Stimulated activated CD4-positive, alpha-beta T cell treated with anti-CD3 and anti-CD28 coated beads, Interleukin-2, amount 100 ng/mL, for 48 hours (primary cell): ENCODE measurements at regions not wholly inside any gene's neighbourhood (a gene's known extent, or its start where the extent isn't known, plus 50 kb on each side); places are given as distances from the start of the nearest gene placed in this dataset.
"Not testable (repeated sequence)": the region's sequence is repeated elsewhere in the genome, so short reads cannot be mapped to it uniquely, and the experiment has no call there.

Experiments used
- DNase-seq, 2 donors: peaks; one replicate each; pipeline ENCODE4 v3.0.0-alpha.2; 2020

- no peak for DNase-seq
These were observed 1511.0 kb upstream of the SLC10A2 start for GRCh38 chr13:104577071-104577815.

GRCh38 chr13:104571893-104572229 is 1505.6 kb upstream of the SLC10A2 start:
- no peak for DNase-seq

GRCh38 chr13:104571161-104571892 is 1505.1 kb upstream of the SLC10A2 start:
- DNase-seq, result no peak

- no peak for DNase-seq
These were observed 1500.9 kb upstream of the SLC10A2 start for GRCh38 chr13:104567114-104567513.

GRCh38 chr13:104565888-104566287 is 1499.7 kb upstream of the SLC10A2 start:
- no peak for DNase-seq

GRCh38 chr13:104553896-104554295 is 1487.7 kb upstream of the SLC10A2 start:
- no peak for DNase-seq

- DNase-seq, result no peak
These were observed 1487.0 kb upstream of the SLC10A2 start for GRCh38 chr13:104553186-104553585.

- DNase-seq, result no peak
These were observed 1468.6 kb upstream of the SLC10A2 start for GRCh38 chr13:104534847-104535246.

- DNase-seq, result no peak
These were observed 1465.9 kb upstream of the SLC10A2 start for GRCh38 chr13:104532132-104532531.

- no peak for DNase-seq
These were observed 1464.5 kb upstream of the SLC10A2 start for GRCh38 chr13:104530741-104531140.

GRCh38 chr13:104526561-104526960 is 1460.3 kb upstream of the SLC10A2 start:
- DNase-seq, result no peak

- DNase-seq, result no peak
These were observed 1459.2 kb upstream of the SLC10A2 start for GRCh38 chr13:104525467-104525866.

GRCh38 chr13:104522235-104523072 is 1456.2 kb upstream of the SLC10A2 start:
- DNase-seq, result no peak

GRCh38 chr13:104510422-104510821 is 1444.2 kb upstream of the SLC10A2 start:
- no peak for DNase-seq

GRCh38 chr13:104493502-104493901 is 1427.3 kb upstream of the SLC10A2 start:
- DNase-seq, result not testable (repeated sequence)

- no peak for DNase-seq
These were observed 1425.7 kb upstream of the SLC10A2 start for GRCh38 chr13:104491916-104492315.

GRCh38 chr13:104487006-104487405 is 1420.8 kb upstream of the SLC10A2 start:
- no peak for DNase-seq

GRCh38 chr13:104485571-104485970 is 1419.4 kb upstream of the SLC10A2 start:
- DNase-seq, result no peak

GRCh38 chr13:104483631-104484030 is 1417.4 kb upstream of the SLC10A2 start:
- DNase-seq, result no peak

- no peak for DNase-seq
These were observed 1411.0 kb upstream of the SLC10A2 start for GRCh38 chr13:104477261-104477660.

GRCh38 chr13:104473936-104474335 is 1407.7 kb upstream of the SLC10A2 start:
- DNase-seq, result no peak

GRCh38 chr13:104466016-104466415 is 1399.8 kb upstream of the SLC10A2 start:
- no peak for DNase-seq

- no peak for DNase-seq
These were observed 1394.8 kb upstream of the SLC10A2 start for GRCh38 chr13:104461049-104461448.

GRCh38 chr13:104460554-104460953 is 1394.3 kb upstream of the SLC10A2 start:
- DNase-seq, result no peak
